Small intestine (tissue), 7 donors: ENCODE measurements at regions not wholly inside any gene's neighbourhood (a gene's known extent, or its start where the extent isn't known, plus 50 kb on each side); places are given as distances from the start of the nearest gene placed in this dataset.
A peak's percentile ranks its signal among the peaks of the same experiment; 100 is the strongest.
"Not testable (repeated sequence)": the region's sequence is repeated elsewhere in the genome, so short reads cannot be mapped to it uniquely, and the experiment has no call there.

Experiments used
- DNase-seq, 2 donors: peaks; one replicate each; pipeline versions ENCODE4 v3.0.0 to v3.0.0-alpha.2; 2013
- FAIRE-seq: peaks from 2 replicates; lab custom pipeline; 2012; peaks lifted over from hg19 to GRCh38; lab: Jason Lieb, UNC
- H3K27ac ChIP-seq, 3 donors: one replicate each; pipeline ENCODE4 v1.5.1; 2013; ENCODE audit warnings: low read length in 2 of 3, mild to moderate bottlenecking in 2 of 3, control low read depth in 1 of 3, inconsistent platforms in 1 of 3, low read depth in 1 of 3, moderate library complexity in 1 of 3
- H3K27me3 ChIP-seq, 3 donors: one replicate each; pipeline ENCODE4 v1.6.1; 2013; ENCODE audit warnings: low read length in 3 of 3, inconsistent platforms in 1 of 3; ENCODE audit not compliant: control insufficient read depth in 3 of 3, insufficient read depth in 3 of 3
- H3K36me3 ChIP-seq, 3 donors: one replicate each; pipeline ENCODE4 v1.6.1; 2013; ENCODE audit warnings: low read length in 3 of 3, inconsistent platforms in 1 of 3, low read depth in 1 of 3, mild to moderate bottlenecking in 1 of 3, moderate library complexity in 1 of 3; ENCODE audit not compliant: control insufficient read depth in 3 of 3, insufficient read depth in 2 of 3
- H3K4me1 ChIP-seq, 3 donors: one replicate each; pipeline ENCODE4 v1.6.1; 2013; ENCODE audit warnings: low read length in 2 of 3, inconsistent platforms in 1 of 3, low read depth in 1 of 3, mild to moderate bottlenecking in 1 of 3, moderate library complexity in 1 of 3; ENCODE audit not compliant: control insufficient read depth in 3 of 3, insufficient read depth in 2 of 3
- H3K4me3 ChIP-seq, 3 donors: one replicate each; pipeline ENCODE4 v1.5.1; 2013; ENCODE audit warnings: low read length in 3 of 3, control low read depth in 1 of 3, inconsistent platforms in 1 of 3, low read depth in 1 of 3, mild to moderate bottlenecking in 1 of 3, moderate library complexity in 1 of 3
- H3K9me3 ChIP-seq, 2 donors: one replicate each; pipeline ENCODE4 v1.6.1; 2013; ENCODE audit warnings: low read depth in 1 of 2, low read length in 1 of 2; ENCODE audit not compliant: control insufficient read depth in 2 of 2, insufficient read depth in 1 of 2
- WGBS, 3 donors: extraction: QIAGEN DNeasy Blood & Tissue Kit; methylation state at CpG; one replicate each; pipeline ENCODE4 v1.1.7; 2013; 5-methylcytosine and 5-hydroxymethylcytosine counted together
- donor health status: healthy with polysubstance abuse.
- donor health status: control.
- donor health status: control.
- donor health status: Bipolar disorder and iron deficiency.
- donor health status: healthy.

GRCh38 chr2:49621016-49621415 lies 466.7 kb upstream of the FSHR start:
- H3K27ac ChIP-seq: no peak overlapping the region
- H3K27me3 ChIP-seq: peaks cover 0 to 2% (median 0%) of the 10 kb centered on the region in 3 donors
- H3K36me3 ChIP-seq: no peaks in the 10 kb centered on the region
- WGBS, 3 donors: 60 to 70% (median 61%) methylated on average over 2 of the region's 2 CpGs
- H3K4me3 ChIP-seq: no peak overlapping the region
- DNase-seq: no peak
- H3K4me1 ChIP-seq: no peaks in the 10 kb centered on the region
- H3K9me3 ChIP-seq: no peaks in the 10 kb centered on the region
- no peak for FAIRE-seq

- Histone ChIP-seq H3K9me3 (no peaks in the 10 kb centered on the region), H3K27me3 (peaks cover 0 to 2% (median 0%) of the 10 kb centered on the region in 3 donors), H3K36me3 (no peaks in the 10 kb centered on the region), H3K4me1 (no peaks in the 10 kb centered on the region), H3K27ac (no peak overlapping the region), H3K4me3 (no peak overlapping the region)
- DNase-seq: no peak
- no peak for FAIRE-seq
- 82 to 89% (median 89%) methylated on average over 3 of the region's 3 CpGs for WGBS, 3 donors
These were observed 465.5 kb upstream of the FSHR start for GRCh38 chr2:49619804-49620203.

GRCh38 chr2:49618491-49618890 lies 464.2 kb upstream of the FSHR start:
- 47 to 66% (median 48%) methylated on average over 3 of the region's 3 CpGs for WGBS, 3 donors
- DNase-seq (no peak), FAIRE-seq (no peak)
- H3K4me1 ChIP-seq: no peaks in the 10 kb centered on the region
- H3K27ac ChIP-seq: no peak overlapping the region
- no peak overlapping the region for H3K4me3 ChIP-seq
- H3K9me3 ChIP-seq: no peaks in the 10 kb centered on the region
- no peaks in the 10 kb centered on the region for H3K36me3 ChIP-seq
- peaks cover 0 to 2% (median 0%) of the 10 kb centered on the region in 3 donors for H3K27me3 ChIP-seq

GRCh38 chr2:49616800-49617199 lies 462.5 kb upstream of the FSHR start:
- H3K9me3 ChIP-seq: no peaks in the 10 kb centered on the region
- H3K27ac ChIP-seq: no peak overlapping the region
- H3K4me3 ChIP-seq: no peak overlapping the region
- H3K36me3 ChIP-seq: no peaks in the 10 kb centered on the region
- peaks cover 0 to 2% (median 0%) of the 10 kb centered on the region in 3 donors for H3K27me3 ChIP-seq
- DNase-seq (peak; percentile 9 to 16), FAIRE-seq (no peak)
- 6 to 15% (median 6%) methylated on average over 2 of the region's 2 CpGs for WGBS, 3 donors
- no peaks in the 10 kb centered on the region for H3K4me1 ChIP-seq

- H3K9me3 ChIP-seq, H3K36me3 ChIP-seq, H3K27ac ChIP-seq, H3K4me1 ChIP-seq, FAIRE-seq, H3K4me3 ChIP-seq, H3K27me3 ChIP-seq, DNase-seq: not testable (repeated sequence)
- WGBS, 3 donors: 64 to 76% (median 66%) methylated on average over 5 of the region's 5 CpGs
These were observed 457.5 kb upstream of the FSHR start for GRCh38 chr2:49611796-49612195.

- FAIRE-seq: no peak
- no peak overlapping the region for H3K4me3 ChIP-seq
- no peaks in the 10 kb centered on the region for H3K36me3 ChIP-seq
- H3K27me3 ChIP-seq: no peaks in the 10 kb centered on the region
- H3K9me3 ChIP-seq: no peaks in the 10 kb centered on the region
- DNase-seq: no peak
- no peak overlapping the region for H3K27ac ChIP-seq
- 73 to 85% (median 74%) methylated on average over 3 of the region's 3 CpGs for WGBS, 3 donors
- H3K4me1 ChIP-seq: no peaks in the 10 kb centered on the region
These were observed 446.2 kb upstream of the FSHR start for GRCh38 chr2:49600524-49600923.

GRCh38 chr2:49598231-49598630 lies 443.9 kb upstream of the FSHR start:
- no peaks in the 10 kb centered on the region for H3K27me3 ChIP-seq
- DNase-seq (no peak), FAIRE-seq (no peak)
- no peak overlapping the region for H3K4me3 ChIP-seq
- H3K36me3 ChIP-seq: no peaks in the 10 kb centered on the region
- H3K27ac ChIP-seq: no peak overlapping the region
- WGBS, 3 donors: 43 to 69% (median 64%) methylated on average over 1 of the region's 1 CpG
- H3K4me1 ChIP-seq: no peaks in the 10 kb centered on the region
- peaks cover 0 to 5% of the 10 kb centered on the region in 2 donors for H3K9me3 ChIP-seq

GRCh38 chr2:49585921-49586320 lies 431.6 kb upstream of the FSHR start:
- WGBS, 3 donors: 77 to 85% (median 81%) methylated on average over 3 of the region's 3 CpGs
- FAIRE-seq: no peak
- no peaks in the 10 kb centered on the region for H3K36me3 ChIP-seq

GRCh38 chr2:49582946-49583345 lies 428.6 kb upstream of the FSHR start:
- no peak overlapping the region for H3K4me3 ChIP-seq
- H3K9me3 ChIP-seq: no peaks in the 10 kb centered on the region
- WGBS, 3 donors: 52 to 57% (median 53%) methylated on average over 5 of the region's 5 CpGs
- H3K36me3 ChIP-seq: no peaks in the 10 kb centered on the region
- FAIRE-seq (no peak), DNase-seq (no peak)
- H3K4me1 ChIP-seq: no peaks in the 10 kb centered on the region
- no peak overlapping the region for H3K27ac ChIP-seq
- no peaks in the 10 kb centered on the region for H3K27me3 ChIP-seq

More at GRCh38 chr2:49585921-49586320, 431.6 kb upstream of the FSHR start:
- Histone ChIP-seq H3K4me1 (no peaks in the 10 kb centered on the region), H3K4me3 (no peak overlapping the region), H3K27ac (no peak overlapping the region), H3K27me3 (no peaks in the 10 kb centered on the region), H3K9me3 (no peaks in the 10 kb centered on the region)
- DNase-seq: no peak
